Panc1 (cell line): ENCODE measurements at regions not wholly inside any gene's neighbourhood (a gene's known extent, or its start where the extent isn't known, plus 50 kb on each side); places are given as distances from the start of the nearest gene placed in this dataset.

Experiments
- ATAC-seq: fragments of 200-7000 bp; cut with Tn5 transposase; 2 replicates; pipeline ENCODE4 v1.9.1; 2020; ENCODE audit warnings: mild to moderate bottlenecking, moderate library complexity
- BruUV-seq: library from RNA; stranded (reverse); fragments of 400-500 nt; replicated peaks from 2 replicates; lab custom pipeline; 2021; lab: Mats Ljungman, UMichigan
- CTCF ChIA-PET: fragments of 300-600 bp; sonication (Branson Sonifier 250); formaldehyde crosslinking; loops from one replicate; lab custom pipeline; 2022; ENCODE audit warnings: antibody characterized with exemption; lab: Charles Lee
- POLR2A ChIA-PET: fragments of 300-600 bp; sonication (Branson Sonifier 250); formaldehyde crosslinking; loops from one replicate; lab custom pipeline; 2022; ENCODE audit warnings: antibody characterized with exemption; lab: Charles Lee
- DNase-seq: peaks from one replicate; pipeline ENCODE4 v3.0.0-alpha.2; 2010; ENCODE audit warnings: low read depth, low spot score
- H3K27ac ChIP-seq: 2 replicates; pipeline ENCODE4 v1.5.1; 2011; ENCODE audit warnings: mild to moderate bottlenecking, low read length, inconsistent platforms
- H3K27me3 ChIP-seq: fragments of 200-500 bp; sonication (Bioruptor generic); 2 replicates; pipeline ENCODE4 v1.6.0; 2014; ENCODE audit warnings: low read length, inconsistent platforms; ENCODE audit not compliant: control insufficient read depth, insufficient read depth
- H3K36me3 ChIP-seq: fragments of 200-500 bp; sonication (Bioruptor generic); 2 replicates; pipeline ENCODE4 v1.5.1; 2014; ENCODE audit warnings: inconsistent platforms, mild to moderate bottlenecking, low read length, moderate library complexity; ENCODE audit not compliant: control insufficient read depth, insufficient read depth
- H3K4me1 ChIP-seq: 2 replicates; pipeline ENCODE4 v1.5.1; 2011; ENCODE audit warnings: inconsistent platforms, mild to moderate bottlenecking, low read length, moderate library complexity; ENCODE audit not compliant: control insufficient read depth, insufficient read depth
- H3K4me3 ChIP-seq, 2 experiments: 2 replicates each; pipeline ENCODE4 v1.5.1; 2011 to 2012; ENCODE audit warnings: low read depth in 2 of 2, low read length in 2 of 2, mild to moderate bottlenecking in 2 of 2, inconsistent platforms in 1 of 2, moderate library complexity in 1 of 2
- H3K9me3 ChIP-seq: fragments of 200-500 bp; sonication (Bioruptor generic); 2 replicates; pipeline ENCODE4 v1.5.1; 2014; ENCODE audit warnings: low read depth, mild to moderate bottlenecking, inconsistent platforms, low read length, moderate library complexity; ENCODE audit not compliant: control insufficient read depth, insufficient read depth
- POLR2AphosphoS5 ChIP-seq: IDR thresholded peaks from 2 replicates; pipeline ENCODE4 v1.6.1; 2012; ENCODE audit warnings: mild to moderate bottlenecking, low read depth, low read length, moderate library complexity
- SIN3A ChIP-seq: IDR thresholded peaks from 2 replicates; pipeline ENCODE4 v1.6.1; 2012; ENCODE audit warnings: low read depth, mild to moderate bottlenecking, low read length, moderate library complexity, borderline replicate concordance; ENCODE audit not compliant: insufficient read depth
- TCF7L2 ChIP-seq: IDR thresholded peaks from 2 replicates; pipeline ENCODE4 v1.6.1; 2011; ENCODE audit warnings: mild to moderate bottlenecking, low read depth, low read length, inconsistent platforms
- in situ Hi-C: cut with HindIII; loops from 2 replicates; pipeline ENCODE4 v1.10.0; 2016; ENCODE audit warnings: low sequenced_read_pairs, low pct_unique_long_range_greater_than_20kb
- intact Hi-C: fragments of 100-400 bp; cut with micrococcal nuclease; formaldehyde crosslinking; loops from one replicate; pipeline ENCODE4 v1.10.0; 2022; ENCODE audit not compliant: unreplicated experiment
- TF ChIP-seq, protein P1 (sequence below): fragments of 450-650 bp; IDR thresholded peaks from 2 replicates; pipeline ENCODE4 v1.5.1; 2017; ENCODE audit warnings: mild to moderate bottlenecking
- TF ChIP-seq, protein P2 (sequence below), 2 experiments: IDR thresholded peaks; 2 replicates each; pipeline ENCODE4 v1.6.1; 2011 to 2012; ENCODE audit warnings: low read depth in 2 of 2, control low read depth in 1 of 2, low read length in 1 of 2, mild to moderate bottlenecking in 1 of 2, moderate library complexity in 1 of 2; ENCODE audit not compliant: insufficient read depth in 1 of 2

DNA sequence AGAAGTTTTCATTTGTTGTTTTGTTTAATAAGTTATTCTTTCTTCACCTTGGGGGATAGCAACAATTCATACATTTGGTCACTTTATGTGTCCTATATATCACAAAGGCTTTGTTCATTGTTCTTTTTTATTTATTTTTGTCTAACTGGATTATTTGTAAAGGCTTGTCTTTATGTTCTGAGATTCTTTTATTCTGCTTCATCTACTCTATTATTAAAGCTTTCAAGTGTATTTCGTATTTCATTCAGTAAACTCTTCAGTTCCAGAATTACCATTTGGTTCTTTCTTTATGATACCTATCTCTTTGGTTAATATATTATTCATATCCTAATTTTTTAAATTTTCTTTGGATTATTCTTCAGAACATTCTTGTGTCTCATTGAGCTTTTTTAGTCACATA, 942.9 kb downstream of the ANKRD7 start:
- POLR2A ChIA-PET, result no interaction called here
- CTCF ChIA-PET, result no interaction called here
- DNase-seq (no peak), ATAC-seq (no peak)
- BruUV-seq, result no TSS peak
- no peak overlapping the region for H3K4me3 ChIP-seq
- TF ChIP-seq POLR2AphosphoS5 (no peak), TCF7L2 (no peak), SIN3A (no peak)
- TF ChIP-seq, protein P1, sequence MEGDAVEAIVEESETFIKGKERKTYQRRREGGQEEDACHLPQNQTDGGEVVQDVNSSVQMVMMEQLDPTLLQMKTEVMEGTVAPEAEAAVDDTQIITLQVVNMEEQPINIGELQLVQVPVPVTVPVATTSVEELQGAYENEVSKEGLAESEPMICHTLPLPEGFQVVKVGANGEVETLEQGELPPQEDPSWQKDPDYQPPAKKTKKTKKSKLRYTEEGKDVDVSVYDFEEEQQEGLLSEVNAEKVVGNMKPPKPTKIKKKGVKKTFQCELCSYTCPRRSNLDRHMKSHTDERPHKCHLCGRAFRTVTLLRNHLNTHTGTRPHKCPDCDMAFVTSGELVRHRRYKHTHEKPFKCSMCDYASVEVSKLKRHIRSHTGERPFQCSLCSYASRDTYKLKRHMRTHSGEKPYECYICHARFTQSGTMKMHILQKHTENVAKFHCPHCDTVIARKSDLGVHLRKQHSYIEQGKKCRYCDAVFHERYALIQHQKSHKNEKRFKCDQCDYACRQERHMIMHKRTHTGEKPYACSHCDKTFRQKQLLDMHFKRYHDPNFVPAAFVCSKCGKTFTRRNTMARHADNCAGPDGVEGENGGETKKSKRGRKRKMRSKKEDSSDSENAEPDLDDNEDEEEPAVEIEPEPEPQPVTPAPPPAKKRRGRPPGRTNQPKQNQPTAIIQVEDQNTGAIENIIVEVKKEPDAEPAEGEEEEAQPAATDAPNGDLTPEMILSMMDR, result no peak
- H3K9me3 ChIP-seq, result peaks cover 9% of the 10 kb centered on the region; the same call in 1 of the 2 replicates
- in situ Hi-C loops, result no loop called here
- no peaks in the 10 kb centered on the region for H3K36me3 ChIP-seq
- H3K4me1 ChIP-seq, result no peaks in the 10 kb centered on the region
- intact Hi-C loops, result no loop called here
- H3K27me3 ChIP-seq, result no peaks in the 10 kb centered on the region
- no peak overlapping the region for H3K27ac ChIP-seq

DNA sequence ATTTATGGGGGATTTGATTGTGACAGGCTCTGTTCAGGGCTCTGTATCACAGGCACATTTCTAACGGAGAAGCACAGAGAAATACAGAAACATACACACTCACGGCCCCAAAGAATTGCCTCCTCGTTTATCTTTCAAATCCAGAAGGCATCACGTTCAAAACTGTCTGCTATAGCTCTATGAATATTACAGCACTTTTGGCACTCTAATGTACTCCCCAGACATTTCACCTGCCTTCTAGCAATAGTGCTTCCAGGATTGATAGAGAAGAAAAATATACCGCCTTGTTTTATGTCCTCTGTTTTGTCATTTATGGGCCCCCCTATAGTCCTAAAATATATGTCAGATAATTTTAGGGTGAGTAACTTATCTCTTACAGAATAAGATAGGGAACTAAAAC, 947.5 kb downstream of the ANKRD7 start:
- POLR2A ChIA-PET, result no interaction called here
- TF ChIP-seq TCF7L2 (no peak), POLR2AphosphoS5 (no peak), SIN3A (no peak)
- TF ChIP-seq, protein P2, sequence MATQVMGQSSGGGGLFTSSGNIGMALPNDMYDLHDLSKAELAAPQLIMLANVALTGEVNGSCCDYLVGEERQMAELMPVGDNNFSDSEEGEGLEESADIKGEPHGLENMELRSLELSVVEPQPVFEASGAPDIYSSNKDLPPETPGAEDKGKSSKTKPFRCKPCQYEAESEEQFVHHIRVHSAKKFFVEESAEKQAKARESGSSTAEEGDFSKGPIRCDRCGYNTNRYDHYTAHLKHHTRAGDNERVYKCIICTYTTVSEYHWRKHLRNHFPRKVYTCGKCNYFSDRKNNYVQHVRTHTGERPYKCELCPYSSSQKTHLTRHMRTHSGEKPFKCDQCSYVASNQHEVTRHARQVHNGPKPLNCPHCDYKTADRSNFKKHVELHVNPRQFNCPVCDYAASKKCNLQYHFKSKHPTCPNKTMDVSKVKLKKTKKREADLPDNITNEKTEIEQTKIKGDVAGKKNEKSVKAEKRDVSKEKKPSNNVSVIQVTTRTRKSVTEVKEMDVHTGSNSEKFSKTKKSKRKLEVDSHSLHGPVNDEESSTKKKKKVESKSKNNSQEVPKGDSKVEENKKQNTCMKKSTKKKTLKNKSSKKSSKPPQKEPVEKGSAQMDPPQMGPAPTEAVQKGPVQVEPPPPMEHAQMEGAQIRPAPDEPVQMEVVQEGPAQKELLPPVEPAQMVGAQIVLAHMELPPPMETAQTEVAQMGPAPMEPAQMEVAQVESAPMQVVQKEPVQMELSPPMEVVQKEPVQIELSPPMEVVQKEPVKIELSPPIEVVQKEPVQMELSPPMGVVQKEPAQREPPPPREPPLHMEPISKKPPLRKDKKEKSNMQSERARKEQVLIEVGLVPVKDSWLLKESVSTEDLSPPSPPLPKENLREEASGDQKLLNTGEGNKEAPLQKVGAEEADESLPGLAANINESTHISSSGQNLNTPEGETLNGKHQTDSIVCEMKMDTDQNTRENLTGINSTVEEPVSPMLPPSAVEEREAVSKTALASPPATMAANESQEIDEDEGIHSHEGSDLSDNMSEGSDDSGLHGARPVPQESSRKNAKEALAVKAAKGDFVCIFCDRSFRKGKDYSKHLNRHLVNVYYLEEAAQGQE (IDR thresholded peaks at IDR 0.05; ENCODE audit: insufficient read depth in 1 of 2, low read depth in 2 of 2, low read length in 1 of 2), result no peak
- TF ChIP-seq, protein P1, result no peak
- no peak for ATAC-seq

More for the DNA sequence above, 947.5 kb downstream of the ANKRD7 start:
- CTCF ChIA-PET, result no interaction called here
- DNase-seq, result no peak
- Histone ChIP-seq H3K27me3 (no peaks in the 10 kb centered on the region), H3K4me1 (no peaks in the 10 kb centered on the region), H3K36me3 (no peaks in the 10 kb centered on the region), H3K4me3 (no peak overlapping the region), H3K27ac (no peak overlapping the region), H3K9me3 (peaks cover 6% of the 10 kb centered on the region; the same call in 1 of the 2 replicates)
- no TSS peak for BruUV-seq
- in situ Hi-C loops (no loop called here), intact Hi-C loops (no loop called here)
